NCI-H2081 treated with DMSO at 0.1 percent for 48 hours (cell line): ENCODE measurements at regions not wholly inside any gene's neighbourhood (a gene's known extent, or its start where the extent isn't known, plus 50 kb on each side); places are given as distances from the start of the nearest gene placed in this dataset.
"Not testable (repeated sequence)": the region's sequence is repeated elsewhere in the genome, so short reads cannot be mapped to it uniquely, and the experiment has no call there.

Experiments used
- DNase-seq: peaks from one replicate; lab custom pipeline; 2025; lab: John Stamatoyannopoulos, UW

DNA sequence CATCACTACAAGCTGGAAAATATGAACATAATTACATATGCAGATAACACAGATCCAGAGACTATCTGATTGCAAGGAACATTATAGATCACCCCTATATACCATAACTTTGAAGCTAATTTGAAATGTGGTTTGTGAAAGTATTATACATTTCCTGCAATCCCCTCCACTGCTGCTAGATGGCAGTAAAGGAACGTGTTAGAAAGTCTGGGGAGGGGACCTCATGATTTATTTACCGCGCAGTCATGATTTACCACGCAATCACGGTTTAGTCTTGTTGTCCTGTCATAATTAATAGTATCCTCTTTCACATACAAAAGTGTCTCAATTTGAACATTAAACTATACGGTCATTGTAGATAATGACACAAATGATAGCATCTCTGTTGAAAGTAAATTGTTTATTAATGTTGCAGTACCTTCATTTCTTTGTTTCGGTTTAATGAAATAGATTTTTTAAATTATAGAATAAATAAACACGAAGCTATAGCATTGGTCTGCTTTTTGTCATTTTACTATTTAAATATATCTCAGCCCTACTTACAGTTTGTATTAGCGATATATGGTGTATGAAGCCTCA lies 145.3 kb upstream of the PRSS1 start:
- peak; percentile 69 for DNase-seq

GRCh38 chr7:142602756-142603155 lies 146.5 kb upstream of the PRSS1 start:
- no peak for DNase-seq

DNA sequence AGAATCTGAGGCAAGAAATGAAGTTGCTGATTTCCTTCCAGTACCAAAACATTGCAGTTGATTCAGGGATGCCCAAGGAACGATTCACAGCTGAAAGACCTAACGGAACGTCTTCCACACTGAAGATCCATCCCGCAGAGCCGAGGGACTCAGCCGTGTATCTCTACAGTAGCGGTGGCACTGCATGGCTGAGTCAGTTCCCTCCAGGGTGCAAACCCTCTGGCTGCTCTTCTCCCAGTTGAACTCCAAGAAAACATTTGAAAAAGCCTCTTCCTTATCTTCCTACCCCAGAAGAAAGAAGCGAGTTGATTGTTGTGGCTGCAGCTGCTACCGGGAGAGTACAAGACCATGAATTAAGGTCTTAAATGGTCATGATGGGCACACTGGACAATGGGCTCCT lies 147.1 kb upstream of the PRSS1 start:
- DNase-seq: no peak

- DNase-seq: no peak
These were observed 151.0 kb upstream of the PRSS1 start for GRCh38 chr7:142598297-142598696.

GRCh38 chr7:142597547-142597946 lies 151.7 kb upstream of the PRSS1 start:
- DNase-seq: no peak

GRCh38 chr7:142595816-142596516 lies 153.3 kb upstream of the PRSS1 start:
- no peak for DNase-seq

GRCh38 chr7:142594078-142594477 lies 155.2 kb upstream of the PRSS1 start:
- DNase-seq: no peak

DNA sequence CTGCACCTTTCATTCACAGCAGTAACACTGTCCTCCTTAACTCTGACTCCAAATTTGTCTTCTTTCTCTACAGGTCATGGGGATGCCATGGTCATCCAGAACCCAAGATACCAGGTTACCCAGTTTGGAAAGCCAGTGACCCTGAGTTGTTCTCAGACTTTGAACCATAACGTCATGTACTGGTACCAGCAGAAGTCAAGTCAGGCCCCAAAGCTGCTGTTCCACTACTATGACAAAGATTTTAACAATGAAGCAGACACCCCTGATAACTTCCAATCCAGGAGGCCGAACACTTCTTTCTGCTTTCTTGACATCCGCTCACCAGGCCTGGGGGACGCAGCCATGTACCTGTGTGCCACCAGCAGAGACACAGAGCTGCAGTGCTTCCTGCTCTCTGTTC lies 156.2 kb upstream of the PRSS1 start:
- DNase-seq: no peak

- no peak for DNase-seq
These were observed 156.6 kb upstream of the PRSS1 start for GRCh38 chr7:142592664-142593063.

GRCh38 chr7:142592231-142592630 lies 157.0 kb upstream of the PRSS1 start:
- no peak for DNase-seq

- no peak for DNase-seq
These were observed 158.3 kb upstream of the PRSS1 start for GRCh38 chr7:142590830-142591457.

DNA sequence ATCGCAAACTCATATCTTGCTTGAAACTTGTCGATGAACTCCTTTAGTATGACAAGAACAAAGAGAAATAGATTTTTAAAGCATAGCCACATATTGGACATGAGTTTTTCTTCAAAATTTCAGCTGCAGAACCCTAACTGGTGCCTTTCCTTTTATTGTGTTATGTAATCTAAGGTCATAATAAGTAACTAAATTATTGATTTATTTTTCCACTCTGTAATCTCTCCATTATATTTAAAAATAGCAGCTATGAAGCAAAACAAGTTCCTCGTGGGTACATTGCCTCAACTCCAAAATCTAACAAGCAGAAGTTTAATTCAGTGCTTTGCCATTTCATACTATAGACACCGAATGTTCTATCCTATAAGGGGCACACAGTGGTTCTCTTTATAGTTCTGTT lies 159.2 kb upstream of the PRSS1 start:
- DNase-seq: no peak

GRCh38 chr7:142587578-142588191 lies 161.6 kb upstream of the PRSS1 start:
- DNase-seq: no peak

DNA sequence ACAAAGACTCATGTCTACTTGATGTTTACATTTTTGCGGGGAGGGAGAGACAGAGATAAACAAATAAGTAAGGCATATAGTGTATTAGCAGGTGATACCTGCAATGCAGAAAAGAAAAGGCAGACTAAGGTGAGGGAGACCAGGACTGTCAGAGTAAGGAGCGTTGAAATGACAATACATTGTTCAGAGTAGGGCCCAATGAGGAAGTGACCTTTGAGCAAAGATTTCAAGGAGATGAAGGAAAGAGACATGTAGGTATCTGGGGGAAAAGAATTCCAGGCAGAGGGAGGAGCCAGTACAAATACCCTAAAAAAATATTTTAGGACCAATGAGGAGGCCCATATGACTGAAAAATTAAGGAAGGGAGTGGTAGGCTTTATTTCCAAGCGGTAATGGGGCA lies 162.7 kb upstream of the PRSS1 start:
- no peak for DNase-seq

DNA sequence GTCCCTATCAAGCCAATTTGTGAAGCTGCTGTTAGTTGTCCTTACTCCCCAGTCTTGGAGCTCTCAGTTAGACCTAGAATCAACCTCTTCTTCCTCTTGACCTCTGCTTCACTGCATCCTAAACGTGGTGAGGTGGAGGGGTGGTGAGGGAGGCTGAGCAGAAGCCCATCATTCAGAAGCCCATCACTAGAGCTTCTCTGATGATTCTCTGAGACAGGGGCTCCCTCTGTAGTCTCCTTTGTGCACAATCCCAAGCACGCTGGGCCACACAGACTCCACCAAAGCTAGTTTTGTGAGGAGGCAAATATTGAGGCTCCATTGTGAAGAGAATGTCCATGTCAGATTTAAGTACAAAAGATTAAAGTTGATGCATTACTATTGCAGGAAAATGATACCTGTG lies 163.8 kb upstream of the PRSS1 start:
- no peak for DNase-seq

- no peak for DNase-seq
These were observed 164.5 kb upstream of the PRSS1 start for GRCh38 chr7:142584765-142585164.

- DNase-seq: no peak
These were observed 165.8 kb upstream of the PRSS1 start for GRCh38 chr7:142583446-142583845.

- no peak for DNase-seq
These were observed 166.9 kb upstream of the PRSS1 start for GRCh38 chr7:142582351-142582750.

- no peak for DNase-seq
These were observed 167.9 kb upstream of the PRSS1 start for GRCh38 chr7:142581341-142581740.

DNA sequence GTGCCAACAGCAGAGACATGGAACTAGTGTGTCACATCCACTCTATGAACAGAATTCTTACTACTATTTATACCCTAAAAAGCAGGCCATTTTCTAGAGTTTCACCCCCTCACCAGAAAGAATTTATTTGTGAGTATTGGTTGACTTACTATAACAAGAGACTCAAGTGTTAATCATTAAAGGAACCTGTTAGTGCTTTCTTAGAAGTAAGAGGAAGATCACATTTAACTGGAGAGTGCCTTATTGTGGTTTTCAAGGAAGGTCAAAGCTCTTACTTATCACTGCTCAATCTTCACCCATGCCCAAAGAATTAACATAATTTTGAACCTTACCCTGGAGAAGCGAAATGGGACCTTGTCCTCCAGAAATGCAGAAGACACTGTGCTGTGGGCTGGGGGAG lies 169.3 kb upstream of the PRSS1 start:
- DNase-seq: no peak

GRCh38 chr7:142575351-142575750 lies 173.9 kb upstream of the PRSS1 start:
- not testable (repeated sequence) for DNase-seq

- no peak for DNase-seq
These were observed 177.7 kb upstream of the PRSS1 start for GRCh38 chr7:142571581-142571980.

- no peak for DNase-seq
These were observed 179.4 kb upstream of the PRSS1 start for GRCh38 chr7:142569851-142570250.
